BLaER1 (cell line): ENCODE measurements at regions not wholly inside any gene's neighbourhood (a gene's known extent, or its start where the extent isn't known, plus 50 kb on each side); places are given as distances from the start of the nearest gene placed in this dataset.
"Not testable (repeated sequence)": the region's sequence is repeated elsewhere in the genome, so short reads cannot be mapped to it uniquely, and the experiment has no call there.

Experiments used
- H3K27ac ChIP-seq: shearing (Covaris generic); formaldehyde crosslinking; 2 replicates; pipeline ENCODE4 v1.8.1; 2022
- H3K27me3 ChIP-seq: shearing (Covaris generic); formaldehyde crosslinking; 2 replicates; pipeline ENCODE4 v1.8.1; 2022
- H3K36me3 ChIP-seq: shearing (Covaris generic); formaldehyde crosslinking; 2 replicates; pipeline ENCODE4 v1.8.1; 2022
- H3K4me1 ChIP-seq: shearing (Covaris generic); formaldehyde crosslinking; 2 replicates; pipeline ENCODE4 v1.8.1; 2022
- H3K4me2 ChIP-seq: shearing (Covaris generic); formaldehyde crosslinking; 2 replicates; pipeline ENCODE4 v1.8.1; 2022
- H3K4me3 ChIP-seq: shearing (Covaris generic); formaldehyde crosslinking; 2 replicates; pipeline ENCODE4 v1.8.1; 2022
- H3K9ac ChIP-seq: shearing (Covaris generic); formaldehyde crosslinking; 2 replicates; pipeline ENCODE4 v1.8.1; 2022
- H3K9me3 ChIP-seq: shearing (Covaris generic); formaldehyde crosslinking; 2 replicates; pipeline ENCODE4 v1.8.1; 2022
- H4K20me1 ChIP-seq: shearing (Covaris generic); formaldehyde crosslinking; 2 replicates; pipeline ENCODE4 v1.8.1; 2022
- Cebpa-rat ChIP-seq: shearing (Covaris generic); IDR thresholded peaks from 2 replicates; pipeline ENCODE4 v1.8.1; 2022

- Histone ChIP-seq H3K4me3 (no peak overlapping the region), H3K9ac (no peak overlapping the region), H4K20me1 (no peaks in the 10 kb centered on the region), H3K36me3 (no peaks in the 10 kb centered on the region), H3K27me3 (no peaks in the 10 kb centered on the region), H3K4me1 (no peaks in the 10 kb centered on the region), H3K9me3 (no peaks in the 10 kb centered on the region), H3K27ac (no peak overlapping the region), H3K4me2 (no peak overlapping the region)
- TF ChIP-seq Cebpa-rat = 0 out of 2 replicates have a peak, but pooled peaks have one; percentile 0
These were observed 663.6 kb upstream of the CPEB2 start for GRCh38 chr4:14338585-14339265.

GRCh38 chr4:14339715-14340114, 662.6 kb upstream of the CPEB2 start:
- Histone ChIP-seq H3K4me3 (no peak overlapping the region), H3K36me3 (no peaks in the 10 kb centered on the region), H3K27me3 (no peaks in the 10 kb centered on the region), H3K27ac (no peak overlapping the region), H3K4me2 (no peak overlapping the region), H3K9ac (no peak overlapping the region), H3K9me3 (no peaks in the 10 kb centered on the region), H3K4me1 (no peaks in the 10 kb centered on the region), H4K20me1 (no peaks in the 10 kb centered on the region)
- TF ChIP-seq Cebpa-rat = no peak

- Histone ChIP-seq H3K4me2 (no peak overlapping the region), H3K27ac (no peak overlapping the region), H3K4me3 (no peak overlapping the region), H3K9me3 (no peaks in the 10 kb centered on the region), H4K20me1 (no peaks in the 10 kb centered on the region), H3K4me1 (0 out of 2 replicates have a peak, but pooled peaks cover 4% of the 10 kb centered on the region), H3K27me3 (no peaks in the 10 kb centered on the region), H3K9ac (no peak overlapping the region), H3K36me3 (no peaks in the 10 kb centered on the region)
- no peak for TF ChIP-seq Cebpa-rat
These were observed 662.0 kb upstream of the CPEB2 start for GRCh38 chr4:14340321-14340720.

- no peak overlapping the region for H3K4me3 ChIP-seq
- H3K9ac ChIP-seq = no peak overlapping the region
- H4K20me1 ChIP-seq = no peaks in the 10 kb centered on the region
- no peak for TF ChIP-seq Cebpa-rat
- H3K27ac ChIP-seq = no peak overlapping the region
- H3K36me3 ChIP-seq = no peaks in the 10 kb centered on the region
- H3K4me1 ChIP-seq = 0 out of 2 replicates have a peak, but pooled peaks cover 6% of the 10 kb centered on the region
- no peaks in the 10 kb centered on the region for H3K27me3 ChIP-seq
- H3K4me2 ChIP-seq = no peak overlapping the region
- H3K9me3 ChIP-seq = no peaks in the 10 kb centered on the region
These were observed 658.3 kb upstream of the CPEB2 start for GRCh38 chr4:14343961-14344360.

GRCh38 chr4:14345356-14345775, 656.9 kb upstream of the CPEB2 start:
- no peak for TF ChIP-seq Cebpa-rat
- Histone ChIP-seq H3K36me3 (no peaks in the 10 kb centered on the region), H3K9me3 (no peaks in the 10 kb centered on the region), H3K4me3 (no peak overlapping the region), H4K20me1 (no peaks in the 10 kb centered on the region), H3K4me1 (0 out of 2 replicates have a peak, but pooled peaks cover 6% of the 10 kb centered on the region), H3K27me3 (no peaks in the 10 kb centered on the region), H3K9ac (no peak overlapping the region), H3K27ac (no peak overlapping the region), H3K4me2 (peak overlapping the region; percentile 16; the same call in 1 of the 2 replicates)

GRCh38 chr4:14347526-14347925, 654.8 kb upstream of the CPEB2 start:
- Histone ChIP-seq H3K27me3 (no peaks in the 10 kb centered on the region), H3K27ac (no peak overlapping the region), H3K4me2 (no peak overlapping the region), H3K4me1 (0 out of 2 replicates have a peak, but pooled peaks cover 6% of the 10 kb centered on the region), H4K20me1 (no peaks in the 10 kb centered on the region), H3K36me3 (no peaks in the 10 kb centered on the region), H3K9ac (no peak overlapping the region), H3K4me3 (no peak overlapping the region), H3K9me3 (no peaks in the 10 kb centered on the region)
- TF ChIP-seq Cebpa-rat = no peak

GRCh38 chr4:14348506-14348905, 653.8 kb upstream of the CPEB2 start:
- no peak overlapping the region for H3K27ac ChIP-seq
- H4K20me1 ChIP-seq = no peaks in the 10 kb centered on the region
- H3K36me3 ChIP-seq = no peaks in the 10 kb centered on the region
- no peak for TF ChIP-seq Cebpa-rat
- no peaks in the 10 kb centered on the region for H3K9me3 ChIP-seq
- no peak overlapping the region for H3K4me3 ChIP-seq
- H3K4me2 ChIP-seq = no peak overlapping the region
- 0 out of 2 replicates have a peak, but pooled peaks cover 6% of the 10 kb centered on the region for H3K4me1 ChIP-seq
- no peak overlapping the region for H3K9ac ChIP-seq
- H3K27me3 ChIP-seq = no peaks in the 10 kb centered on the region

GRCh38 chr4:14358544-14359160, 643.6 kb upstream of the CPEB2 start:
- not testable (repeated sequence) for H3K4me2 ChIP-seq, H3K9ac ChIP-seq, H3K27me3 ChIP-seq, H3K36me3 ChIP-seq, H3K9me3 ChIP-seq, H3K27ac ChIP-seq, H3K4me1 ChIP-seq, H4K20me1 ChIP-seq, H3K4me3 ChIP-seq

- H3K9ac ChIP-seq = no peak overlapping the region
- TF ChIP-seq Cebpa-rat = no peak
- no peaks in the 10 kb centered on the region for H4K20me1 ChIP-seq
- peaks cover 4% of the 10 kb centered on the region for H3K4me1 ChIP-seq
- no peaks in the 10 kb centered on the region for H3K36me3 ChIP-seq
- H3K27ac ChIP-seq = no peak overlapping the region
- H3K27me3 ChIP-seq = no peaks in the 10 kb centered on the region
- no peak overlapping the region for H3K4me3 ChIP-seq
- H3K9me3 ChIP-seq = 0 out of 2 replicates have a peak, but pooled peaks cover 5% of the 10 kb centered on the region
- no peak overlapping the region for H3K4me2 ChIP-seq
These were observed 642.3 kb upstream of the CPEB2 start for GRCh38 chr4:14359991-14360390.

GRCh38 chr4:14361084-14361483, 641.2 kb upstream of the CPEB2 start:
- no peaks in the 10 kb centered on the region for H3K36me3 ChIP-seq
- no peaks in the 10 kb centered on the region for H3K27me3 ChIP-seq
- H3K9ac ChIP-seq = no peak overlapping the region
- TF ChIP-seq Cebpa-rat = no peak
- 0 out of 2 replicates have a peak, but pooled peaks cover 5% of the 10 kb centered on the region for H3K9me3 ChIP-seq
- peaks cover 9% of the 10 kb centered on the region for H3K4me1 ChIP-seq
- no peak overlapping the region for H3K4me3 ChIP-seq
- no peaks in the 10 kb centered on the region for H4K20me1 ChIP-seq
- no peak overlapping the region for H3K4me2 ChIP-seq
- H3K27ac ChIP-seq = no peak overlapping the region
